GM19452 (cell line): ENCODE measurements at regions not wholly inside any gene's neighbourhood (a gene's known extent, or its start where the extent isn't known, plus 50 kb on each side); places are given as distances from the start of the nearest gene placed in this dataset.

Experiments
- ATAC-seq: cut with Tn5 transposase; IDR thresholded peaks from one replicate; pipeline ENCODE4 v1.9.1; 2021; ENCODE audit not compliant: unreplicated experiment

GRCh38 chr4:149927514-149927913 lies 111.9 kb upstream of the IQCM start:
- ATAC-seq: no peak

GRCh38 chr4:149928507-149928906 lies 112.9 kb upstream of the IQCM start:
- no peak for ATAC-seq

DNA sequence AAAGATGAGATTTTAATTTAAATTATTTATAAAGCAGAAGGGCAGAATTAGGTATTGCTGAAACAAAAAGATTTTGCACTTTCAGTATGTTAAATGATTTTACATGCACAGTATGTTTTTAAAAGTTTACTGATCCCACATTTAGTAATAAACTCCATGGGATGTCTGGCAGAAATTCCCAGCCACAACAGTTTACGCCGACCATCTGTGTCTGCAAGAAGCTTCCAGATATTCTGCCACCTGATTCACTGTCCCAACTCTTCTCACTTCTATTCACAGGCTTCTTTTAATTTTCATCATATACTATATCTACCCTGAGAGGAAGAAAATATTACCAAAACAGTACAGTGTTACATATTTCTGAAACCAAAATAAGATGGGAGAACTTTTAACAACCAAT lies 115.8 kb upstream of the IQCM start:
- no peak for ATAC-seq

DNA sequence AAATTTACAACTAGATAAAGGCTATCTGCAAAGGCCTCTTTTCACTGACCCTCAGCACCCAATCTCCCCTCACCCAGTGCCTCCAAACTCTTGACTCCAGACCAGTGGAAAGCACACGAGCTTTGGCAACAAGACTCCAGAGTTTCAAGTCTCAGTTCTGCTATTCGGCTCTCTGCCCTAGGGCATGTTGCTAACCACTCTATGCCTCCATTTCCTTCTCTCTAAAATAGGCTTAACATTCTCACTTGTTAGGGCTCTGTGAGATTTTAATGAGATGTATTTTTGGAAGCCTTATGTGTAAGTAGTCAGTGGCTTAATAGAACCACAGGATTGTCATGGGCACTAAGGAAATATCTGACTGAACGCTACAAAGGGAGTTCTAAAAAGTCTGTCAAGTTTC lies 116.5 kb upstream of the IQCM start:
- ATAC-seq: no peak

DNA sequence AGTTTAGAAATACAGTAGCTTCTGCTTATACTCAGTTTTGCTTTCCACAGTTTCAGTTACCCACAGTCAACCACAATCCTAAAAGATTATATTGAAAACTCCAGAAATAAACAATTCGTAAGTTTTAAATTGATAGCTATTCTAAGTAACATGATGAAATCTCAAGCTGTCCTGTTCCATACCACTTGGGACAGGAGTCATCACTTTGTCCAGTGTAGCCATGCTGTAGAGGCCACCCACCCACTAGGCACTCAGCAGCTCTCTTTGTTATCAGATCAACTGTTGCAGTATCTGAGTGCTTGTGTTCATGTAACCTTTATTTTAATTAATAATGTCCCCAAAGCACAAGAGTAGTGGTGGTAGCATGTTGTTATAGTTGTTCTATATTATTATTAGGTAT lies 117.5 kb upstream of the IQCM start:
- ATAC-seq: no peak

DNA sequence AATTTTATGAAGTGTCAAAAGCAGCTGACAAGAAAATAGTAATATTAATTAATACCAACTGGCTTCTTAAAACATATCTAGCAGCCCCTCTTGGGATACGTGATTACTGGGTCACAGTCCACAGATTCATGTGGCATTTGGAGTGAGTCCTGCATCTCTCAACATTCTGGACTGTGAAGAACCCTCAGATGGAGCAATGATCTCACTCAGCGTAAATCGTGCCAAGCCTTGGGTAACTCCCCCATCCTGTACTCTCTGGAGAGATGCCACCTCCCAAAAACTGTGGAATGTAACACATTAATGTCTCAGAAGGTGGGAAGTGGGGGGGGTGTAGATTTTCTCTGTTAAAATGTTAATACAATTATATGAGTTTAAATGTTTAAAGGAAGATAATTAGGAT lies 118.2 kb upstream of the IQCM start:
- no peak for ATAC-seq

- ATAC-seq: no peak
Measured at GRCh38 chr4:149949381-149949780, 128.9 kb upstream of the DCLK2 start.

GRCh38 chr4:149951152-149951900 lies 126.9 kb upstream of the DCLK2 start:
- no peak for ATAC-seq

- ATAC-seq: no peak
Measured at GRCh38 chr4:149952101-149952500, 126.1 kb upstream of the DCLK2 start.

DNA sequence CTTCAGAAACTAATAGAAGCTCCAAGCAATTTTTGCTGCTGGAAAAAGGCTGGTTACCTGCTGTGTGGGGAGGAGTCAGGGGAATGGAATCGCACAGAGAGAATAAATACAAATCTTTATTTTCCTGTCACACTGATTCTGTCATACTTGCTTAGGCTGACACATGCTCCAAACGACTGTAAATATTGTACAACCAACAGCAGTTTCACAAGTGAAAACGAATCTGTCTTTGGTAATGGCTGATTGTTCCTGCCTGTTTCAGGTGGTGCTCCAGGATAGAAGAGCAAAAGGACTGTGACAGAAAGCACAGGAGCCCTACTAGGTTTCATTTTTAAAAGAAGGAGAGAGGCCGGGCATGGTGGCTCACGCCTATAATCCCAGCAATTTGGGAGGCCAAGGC lies 125.5 kb upstream of the DCLK2 start:
- no peak for ATAC-seq

- ATAC-seq: no peak
Measured at GRCh38 chr4:149955780-149956390, 122.4 kb upstream of the DCLK2 start.

DNA sequence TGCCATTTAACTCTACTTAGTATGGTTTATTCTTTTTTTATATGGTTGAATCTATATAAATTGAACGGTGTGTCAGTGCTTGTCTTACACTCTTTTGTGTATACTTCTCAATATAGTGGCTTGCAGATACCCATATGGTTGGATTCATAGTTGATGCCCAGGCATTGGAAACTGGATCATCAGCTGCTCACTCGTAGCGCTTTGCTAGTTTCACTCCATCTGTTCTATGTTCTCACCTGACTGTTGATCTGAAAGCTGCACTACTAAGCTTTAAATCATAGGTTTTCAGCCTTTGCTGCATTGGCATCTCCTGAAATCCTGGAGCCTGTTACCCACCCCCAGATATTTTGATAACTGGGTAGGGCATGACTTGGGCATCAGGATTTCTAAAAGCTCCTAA lies 121.6 kb upstream of the DCLK2 start:
- ATAC-seq: no peak

DNA sequence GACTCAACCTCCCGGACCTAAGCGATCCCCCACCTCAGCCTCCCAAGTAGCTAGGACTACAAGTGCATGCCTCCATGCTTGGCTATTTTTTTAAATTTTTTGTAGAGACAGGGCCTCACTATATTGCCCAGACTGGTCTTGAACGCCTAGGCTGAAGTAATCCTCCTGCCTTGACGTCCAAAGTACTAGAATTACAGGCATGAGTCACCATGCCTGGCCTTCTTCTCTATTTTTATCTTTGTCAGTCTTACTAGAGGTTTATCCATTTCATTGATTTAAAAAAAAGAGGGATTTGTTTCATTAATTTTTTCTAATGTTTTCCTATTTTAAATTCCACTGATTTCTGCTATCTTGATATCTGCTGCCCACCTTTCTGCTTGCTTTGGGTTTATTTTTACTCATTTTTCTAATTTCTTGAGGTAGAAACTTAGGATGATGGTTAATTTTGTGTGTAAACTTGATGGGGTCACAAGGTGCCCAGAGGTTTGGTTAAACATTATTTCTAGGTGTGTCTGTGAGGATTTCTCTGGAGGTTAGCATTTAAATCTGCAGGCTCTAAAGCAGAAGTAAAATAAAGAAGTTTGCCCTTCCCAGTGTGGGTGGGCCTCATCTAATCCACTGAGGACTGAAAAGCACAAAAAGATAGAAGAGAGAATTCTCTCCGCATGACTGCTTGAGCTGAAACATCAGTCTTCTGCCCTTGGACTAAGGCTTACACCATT lies 116.2 kb upstream of the DCLK2 start:
- no peak for ATAC-seq

DNA sequence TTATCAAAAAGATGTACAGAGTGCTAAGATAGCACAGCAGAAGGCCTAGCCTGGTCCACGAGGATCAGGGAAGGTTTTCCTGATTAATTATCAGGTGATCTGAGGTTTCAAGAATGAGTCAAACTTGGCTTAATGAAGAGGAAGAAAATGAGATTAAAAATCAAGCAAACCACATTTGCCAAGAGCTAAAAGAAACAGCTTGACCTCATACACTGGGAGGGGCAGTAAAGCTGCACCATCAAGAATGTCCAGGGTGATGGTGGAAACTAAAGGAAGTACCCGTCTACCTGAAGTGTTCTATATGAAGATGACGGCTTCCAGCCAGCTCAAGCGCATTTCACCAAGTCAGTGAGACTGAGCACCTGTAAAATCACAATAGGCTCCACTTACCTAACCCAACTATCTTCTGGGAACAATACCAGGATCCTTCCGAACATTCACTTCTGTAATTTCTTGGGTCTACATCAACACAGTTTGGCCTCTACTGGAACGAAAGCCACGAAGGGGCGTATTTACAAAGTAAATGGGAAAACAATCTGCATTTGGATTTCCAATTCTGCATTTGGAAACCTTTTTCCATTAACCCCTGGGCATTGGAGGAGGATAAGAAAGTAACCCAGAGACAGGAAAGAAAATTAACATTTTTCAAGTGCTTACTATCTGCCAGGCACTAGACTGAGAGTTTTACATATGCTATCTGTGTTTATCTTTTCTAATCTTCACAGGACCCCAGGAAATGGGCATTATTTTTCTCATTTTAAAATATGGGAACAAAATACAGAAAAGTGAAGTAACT lies 114.0 kb upstream of the DCLK2 start:
- no peak for ATAC-seq

GRCh38 chr4:149965206-149965605 lies 113.0 kb upstream of the DCLK2 start:
- ATAC-seq: no peak

GRCh38 chr4:149972407-149972806 lies 105.8 kb upstream of the DCLK2 start:
- ATAC-seq: no peak

GRCh38 chr4:149973181-149973580 lies 105.1 kb upstream of the DCLK2 start:
- ATAC-seq: no peak

DNA sequence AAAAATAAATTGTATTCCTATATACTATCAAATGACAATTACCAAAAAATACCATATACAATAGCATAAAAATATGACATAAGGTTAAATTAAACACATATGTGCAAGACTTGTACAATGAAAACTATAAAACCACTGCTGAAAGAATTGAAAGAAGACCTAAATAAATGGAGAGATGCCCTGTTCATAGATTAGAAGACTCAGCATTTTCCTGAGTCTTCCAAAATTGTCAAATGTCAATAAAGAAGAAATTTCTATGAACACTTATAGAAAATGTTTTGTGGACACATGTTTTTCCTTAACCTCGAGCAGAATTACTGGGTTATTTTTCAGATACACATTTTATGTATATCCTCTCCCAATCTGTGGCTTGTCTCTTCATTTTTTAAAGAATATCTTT lies 103.1 kb upstream of the DCLK2 start:
- no peak for ATAC-seq

DNA sequence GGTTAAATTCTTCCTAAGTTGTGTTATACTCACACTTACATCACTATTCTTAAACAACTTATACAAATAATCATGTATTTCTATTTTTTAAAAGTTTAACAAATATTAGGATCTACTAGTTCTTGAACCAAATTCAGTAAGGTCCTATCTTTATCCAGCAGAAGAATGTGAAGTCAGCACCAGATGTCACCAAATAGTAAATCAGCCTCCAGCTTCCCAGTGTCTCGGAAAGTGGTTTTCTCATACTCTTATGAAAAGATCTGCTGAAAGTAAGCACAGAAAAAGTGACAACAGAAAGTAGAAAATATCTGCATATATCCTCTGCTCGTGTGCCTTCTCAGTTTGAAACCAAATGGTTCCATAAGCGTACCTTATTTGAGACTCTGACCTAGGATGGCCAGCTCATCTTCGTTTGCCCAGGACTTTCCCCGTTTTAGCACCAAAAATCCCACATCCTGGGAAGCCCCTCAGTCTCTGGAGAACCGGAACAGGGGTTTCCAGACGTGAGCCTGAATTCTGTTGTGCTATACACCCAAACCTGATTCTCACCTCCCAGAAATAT lies 98.0 kb upstream of the DCLK2 start:
- ATAC-seq: peak; percentile 29

DNA sequence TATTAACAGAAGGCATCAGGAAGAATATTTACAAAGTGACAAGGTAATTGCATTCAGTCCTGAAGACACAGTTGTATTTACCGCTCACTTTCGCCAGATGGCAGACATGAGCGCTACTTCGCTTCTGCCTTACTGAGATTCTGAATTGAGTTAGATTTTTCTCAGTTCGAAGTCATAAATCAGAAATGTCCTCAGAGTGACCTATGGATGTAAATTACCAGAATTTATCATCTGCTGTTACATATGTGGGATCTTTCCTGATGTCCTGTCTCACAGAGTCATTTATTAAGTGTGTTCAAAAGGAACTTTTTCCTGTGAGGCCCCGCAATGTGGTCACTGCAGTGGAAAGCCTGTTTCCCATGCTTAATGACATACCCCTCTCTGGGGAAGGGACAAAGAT lies 97.3 kb upstream of the DCLK2 start:
- peak; percentile 84 for ATAC-seq

DNA sequence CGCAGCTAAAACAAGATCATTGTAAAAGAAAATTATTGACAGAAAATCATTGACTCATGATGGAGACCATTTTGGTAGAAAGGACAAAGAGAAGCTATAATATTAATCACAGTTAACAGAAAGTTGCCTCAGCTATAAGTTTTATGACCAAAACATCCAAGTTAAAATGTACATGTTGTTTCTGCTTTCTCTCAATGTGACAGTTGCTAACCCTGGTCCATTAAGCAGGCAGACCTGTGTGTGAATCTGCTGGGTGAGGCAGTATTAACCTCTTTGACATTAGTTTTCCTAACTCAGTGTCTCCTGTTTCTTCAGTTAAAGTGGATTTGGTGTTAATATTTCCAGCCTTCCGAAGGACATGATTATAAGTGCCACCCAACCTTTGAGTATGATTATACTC lies 94.8 kb upstream of the DCLK2 start:
- ATAC-seq: no peak
